SK-N-SH (cell line): ENCODE measurements at regions not wholly inside any gene's neighbourhood (a gene's known extent, or its start where the extent isn't known, plus 50 kb on each side); places are given as distances from the start of the nearest gene placed in this dataset.

Source experiments
- CTCF ChIA-PET: fragments of 300-600, 350-600 bp; formaldehyde crosslinking; extraction: SDS; loops from one replicate; lab custom pipeline; 2021; lab: Yijun Ruan, JAX
- POLR2A ChIA-PET: fragments of 350-600 bp; sonication (Branson Sonifier 250); formaldehyde crosslinking; extraction: SDS; loops from one replicate; lab custom pipeline; 2020; ENCODE audit warnings: antibody characterized with exemption, inconsistent platforms; lab: Yijun Ruan, JAX
- DNase-seq: peaks from one replicate; pipeline ENCODE4 v3.0.0; 2012
- H2AFZ ChIP-seq: fragments of 200-600 bp; sonication (generic); 2 replicates; pipeline ENCODE4 v1.8.1; 2016; ENCODE audit warnings: antibody characterized with exemption, mild to moderate bottlenecking, low read depth
- H3F3A ChIP-seq: fragments of 200-600 bp; sonication (generic); replicated peaks from 2 replicates; pipeline ENCODE3; 2016; ENCODE audit warnings: antibody characterized with exemption, mild to moderate bottlenecking; ENCODE audit not compliant: insufficient read depth
- H3K27ac ChIP-seq, 2 experiments: fragments of 200-500 bp in 1 of 2; fragments of 200-600 bp in 1 of 2; sonication (Bioruptor generic) in 1 of 2; sonication (generic), shearing (Covaris generic) in 1 of 2; 2 replicates each; pipeline versions ENCODE4 v1.5.1 to v1.6.1; 2014 to 2016; ENCODE audit warnings: low read depth in 2 of 2, inconsistent platforms in 1 of 2, low read length in 1 of 2, mild to moderate bottlenecking in 1 of 2, mixed read lengths in 1 of 2
- H3K27me3 ChIP-seq: fragments of 200-600 bp; sonication (generic), shearing (Covaris generic); 2 replicates; pipeline ENCODE4 v1.6.1; 2016; ENCODE audit warnings: mixed run types; ENCODE audit not compliant: insufficient read depth
- H3K36me3 ChIP-seq, 2 experiments: fragments of 200-500 bp in 1 of 2; fragments of 200-600 bp in 1 of 2; sonication (Bioruptor generic) in 1 of 2; sonication (generic) in 1 of 2; replicated peaks in 1 of 2; 2 replicates each; pipeline versions ENCODE3 to v1.5.1; 2014 to 2016; ENCODE audit warnings: low read length in 1 of 2, mild to moderate bottlenecking in 1 of 2; ENCODE audit not compliant: insufficient read depth in 2 of 2, control insufficient read depth in 1 of 2
- H3K4me1 ChIP-seq, 2 experiments: fragments of 200-500 bp in 1 of 2; fragments of 200-600 bp in 1 of 2; sonication (Bioruptor generic) in 1 of 2; sonication (generic), shearing (Covaris generic) in 1 of 2; 2 replicates each; pipeline versions ENCODE4 v1.5.1 to v1.6.1; 2014 to 2016; ENCODE audit warnings: low read depth in 1 of 2, low read length in 1 of 2, mixed run types in 1 of 2; ENCODE audit not compliant: insufficient read depth in 2 of 2, control insufficient read depth in 1 of 2
- H3K4me2 ChIP-seq: fragments of 200-600 bp; sonication (generic), shearing (Covaris generic); 2 replicates; pipeline ENCODE4 v1.6.1; 2017; ENCODE audit warnings: mixed run types
- H3K4me3 ChIP-seq, 2 experiments: fragments of 200-500 bp in 1 of 2; fragments of 200-600 bp in 1 of 2; sonication (Bioruptor generic) in 1 of 2; sonication (generic), shearing (Covaris generic) in 1 of 2; 2 replicates each; pipeline versions ENCODE4 v1.5.1 to v1.8.1; 2014 to 2016; ENCODE audit warnings: low read depth in 2 of 2, inconsistent platforms in 1 of 2, low read length in 1 of 2, mild to moderate bottlenecking in 1 of 2, mixed read lengths in 1 of 2, moderate library complexity in 1 of 2
- H3K79me2 ChIP-seq: fragments of 200-600 bp; sonication (generic); 2 replicates; pipeline ENCODE4 v1.8.1; 2017; ENCODE audit warnings: mild to moderate bottlenecking; ENCODE audit not compliant: insufficient read depth
- H3K9ac ChIP-seq: fragments of 200-600 bp; sonication (generic); 2 replicates; pipeline ENCODE4 v1.6.1; 2017; ENCODE audit warnings: mixed run types
- H3K9me2 ChIP-seq: fragments of 200-600 bp; sonication (generic); 2 replicates; pipeline ENCODE4 v1.6.1; 2017; ENCODE audit warnings: mixed run types
- H3K9me3 ChIP-seq: fragments of 200-600 bp; sonication (generic); 2 replicates; pipeline ENCODE4 v1.6.1; 2017; ENCODE audit warnings: mixed run types, mild to moderate bottlenecking, moderate library complexity
- H4K20me1 ChIP-seq: fragments of 200-600 bp; sonication (generic); 2 replicates; pipeline ENCODE4 v1.6.1; 2017; ENCODE audit warnings: mild to moderate bottlenecking, mixed run types; ENCODE audit not compliant: insufficient read depth
- ELF1 ChIP-seq: IDR thresholded peaks from 2 replicates; pipeline ENCODE4 v1.4.0; 2012
- EZH2phosphoT487 ChIP-seq: fragments of 200-600 bp; sonication (generic); IDR thresholded peaks from 2 replicates; pipeline ENCODE4 v1.6.1; 2017; ENCODE audit warnings: low read depth, mixed run types, mild to moderate bottlenecking, antibody characterized with exemption, moderate library complexity, borderline replicate concordance
- FOXJ3 ChIP-seq: sonication (generic); formaldehyde crosslinking; IDR thresholded peaks from 2 replicates; pipeline ENCODE4 v1.5.1; 2020; ENCODE audit warnings: mild to moderate bottlenecking, missing genetic modification reagents
- GATA2 ChIP-seq: sonication (generic); formaldehyde crosslinking; IDR thresholded peaks from 2 replicates; pipeline ENCODE4 v1.5.0; 2020; ENCODE audit warnings: mild to moderate bottlenecking, missing genetic modification reagents
- JUND ChIP-seq: IDR thresholded peaks from 2 replicates; pipeline ENCODE4 v1.4.0; 2012
- RCOR1 ChIP-seq: fragments of 150-350 bp; IDR thresholded peaks from 2 replicates; pipeline ENCODE4 v1.6.1; 2017; ENCODE audit warnings: antibody characterized with exemption, low read length
- RXRA ChIP-seq: IDR thresholded peaks from 2 replicates; pipeline ENCODE4 v1.4.0; 2012; ENCODE audit warnings: low read depth, mild to moderate bottlenecking, borderline replicate concordance
- SIN3A ChIP-seq: IDR thresholded peaks from 2 replicates; pipeline ENCODE4 v1.6.1; 2012; ENCODE audit warnings: low read depth, mild to moderate bottlenecking, low read length, moderate library complexity, borderline replicate concordance
- SMC3 ChIP-seq: IDR thresholded peaks from 2 replicates; pipeline ENCODE4 v1.6.1; 2012; ENCODE audit warnings: low read depth, low read length, improper control_type of control experiment
- TAF1 ChIP-seq: IDR thresholded peaks from 2 replicates; pipeline ENCODE4 v1.6.1; 2012; ENCODE audit warnings: low read depth, mild to moderate bottlenecking, low read length, moderate library complexity, borderline replicate concordance
- TEAD4 ChIP-seq: IDR thresholded peaks from 2 replicates; pipeline ENCODE4 v1.4.0; 2012; ENCODE audit warnings: mild to moderate bottlenecking, borderline replicate concordance; ENCODE audit not compliant: insufficient read depth
- YY1 ChIP-seq: IDR thresholded peaks from 2 replicates; pipeline ENCODE4 v1.4.0; 2012; ENCODE audit warnings: low read depth, mild to moderate bottlenecking
- TF ChIP-seq, protein P1 (sequence below): IDR thresholded peaks from 2 replicates; pipeline ENCODE4; 2012
- TF ChIP-seq, protein P2 (sequence below): fragments of 150-350 bp; IDR thresholded peaks from 2 replicates; pipeline ENCODE4 v1.6.1; 2016; ENCODE audit warnings: mild to moderate bottlenecking, low read depth, low read length

DNA sequence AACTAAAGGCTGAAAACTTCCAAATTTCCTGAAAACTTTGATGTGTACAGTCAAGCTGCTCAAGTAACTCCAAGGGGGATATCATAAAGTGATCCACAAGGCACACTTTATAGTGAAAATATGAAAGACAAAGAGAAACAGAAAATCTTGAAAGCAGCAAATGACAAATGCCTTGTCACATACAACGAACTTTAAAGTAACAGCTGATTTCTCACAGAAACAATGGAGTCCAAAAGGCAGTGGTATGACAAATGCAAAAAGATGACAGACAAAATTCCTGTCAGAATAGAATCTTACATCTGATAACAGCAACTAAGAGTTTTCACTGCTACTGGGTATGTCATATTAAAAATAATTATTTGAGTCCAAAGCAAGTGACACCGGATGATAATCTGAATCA, 1602.3 kb upstream of the PRR20A start (continued):
- TF ChIP-seq TAF1 (no peak), FOXJ3 (CRISPR knock-in tag) (no peak), RXRA (no peak), RCOR1 (no peak), YY1 (no peak)
- TF ChIP-seq, protein P1, sequence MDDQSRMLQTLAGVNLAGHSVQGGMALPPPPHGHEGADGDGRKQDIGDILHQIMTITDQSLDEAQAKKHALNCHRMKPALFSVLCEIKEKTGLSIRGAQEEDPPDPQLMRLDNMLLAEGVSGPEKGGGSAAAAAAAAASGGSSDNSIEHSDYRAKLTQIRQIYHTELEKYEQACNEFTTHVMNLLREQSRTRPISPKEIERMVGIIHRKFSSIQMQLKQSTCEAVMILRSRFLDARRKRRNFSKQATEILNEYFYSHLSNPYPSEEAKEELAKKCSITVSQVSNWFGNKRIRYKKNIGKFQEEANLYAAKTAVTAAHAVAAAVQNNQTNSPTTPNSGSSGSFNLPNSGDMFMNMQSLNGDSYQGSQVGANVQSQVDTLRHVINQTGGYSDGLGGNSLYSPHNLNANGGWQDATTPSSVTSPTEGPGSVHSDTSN, result no peak

DNA sequence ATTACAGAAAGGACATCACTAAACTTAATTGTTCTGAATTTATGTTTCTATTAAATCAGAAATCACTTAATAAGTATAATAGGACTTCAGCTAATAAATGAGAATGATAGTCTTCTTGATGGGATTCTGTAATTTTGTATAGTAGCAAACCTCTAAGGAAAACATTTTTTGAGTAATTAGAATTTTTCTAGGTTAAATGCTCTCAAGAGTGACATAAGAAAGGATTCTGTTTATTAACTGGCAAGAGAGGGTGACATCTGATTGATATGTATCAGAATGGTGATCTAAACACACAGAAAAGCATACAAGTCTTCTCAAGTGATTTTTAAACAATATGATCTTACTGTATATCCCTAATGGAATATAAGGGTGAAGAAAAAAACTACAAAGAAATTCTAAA, 1597.7 kb upstream of the PRR20A start:
- Histone ChIP-seq H3K36me3 (no peaks in the 10 kb centered on the region), H2AFZ (no peak overlapping the region), H3F3A (no peaks in the 10 kb centered on the region), H3K9me2 (no peaks in the 10 kb centered on the region), H3K4me1 (no peaks in the 10 kb centered on the region), H3K4me2 (no peak overlapping the region), H3K9me3 (no peaks in the 10 kb centered on the region), H4K20me1 (no peaks in the 10 kb centered on the region), H3K27me3 (no peaks in the 10 kb centered on the region), H3K79me2 (no peaks in the 10 kb centered on the region), H3K4me3 (no peak overlapping the region), H3K27ac (no peak overlapping the region), H3K9ac (no peak overlapping the region)
- POLR2A ChIA-PET, result no interaction called here
- TF ChIP-seq FOXJ3 (CRISPR knock-in tag) (no peak), EZH2phosphoT487 (no peak), SMC3 (no peak), YY1 (no peak), JUND (no peak), TEAD4 (no peak), SIN3A (no peak), GATA2 (no peak)
- TF ChIP-seq, protein P1, result no peak
- CTCF ChIA-PET, result no interaction called here
- DNase-seq, result no peak

DNA sequence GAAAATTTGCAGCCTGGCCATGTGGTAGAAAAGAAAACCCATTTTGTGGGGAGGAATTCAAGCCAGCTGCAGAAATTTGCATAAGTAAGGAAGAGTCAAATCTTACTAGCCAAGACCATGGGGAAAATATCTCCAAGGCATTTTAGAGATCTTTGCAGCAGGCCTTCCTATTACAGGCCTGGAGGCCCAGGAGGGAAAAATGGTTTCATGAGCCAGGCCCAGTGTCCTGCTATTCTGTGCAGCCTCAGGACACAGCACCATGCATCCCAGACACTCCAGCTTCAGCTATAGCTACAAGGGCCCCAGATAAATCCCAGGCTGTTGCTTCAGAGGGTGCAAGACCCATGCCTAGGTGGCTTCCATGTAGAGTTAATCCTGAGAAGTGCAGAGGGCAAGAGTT, 1590.1 kb upstream of the PRR20A start:
- Histone ChIP-seq H3K9ac (no peak overlapping the region), H3K27ac (no peak overlapping the region), H3F3A (no peaks in the 10 kb centered on the region), H3K9me3 (no peaks in the 10 kb centered on the region), H3K79me2 (no peaks in the 10 kb centered on the region), H3K9me2 (no peaks in the 10 kb centered on the region), H3K4me2 (no peak overlapping the region), H3K27me3 (no peaks in the 10 kb centered on the region), H3K4me1 (no peaks in the 10 kb centered on the region), H3K36me3 (no peaks in the 10 kb centered on the region), H3K4me3 (no peak overlapping the region), H4K20me1 (no peaks in the 10 kb centered on the region), H2AFZ (no peak overlapping the region)
- no peak for TF ChIP-seq ELF1
- TF ChIP-seq, protein P2, sequence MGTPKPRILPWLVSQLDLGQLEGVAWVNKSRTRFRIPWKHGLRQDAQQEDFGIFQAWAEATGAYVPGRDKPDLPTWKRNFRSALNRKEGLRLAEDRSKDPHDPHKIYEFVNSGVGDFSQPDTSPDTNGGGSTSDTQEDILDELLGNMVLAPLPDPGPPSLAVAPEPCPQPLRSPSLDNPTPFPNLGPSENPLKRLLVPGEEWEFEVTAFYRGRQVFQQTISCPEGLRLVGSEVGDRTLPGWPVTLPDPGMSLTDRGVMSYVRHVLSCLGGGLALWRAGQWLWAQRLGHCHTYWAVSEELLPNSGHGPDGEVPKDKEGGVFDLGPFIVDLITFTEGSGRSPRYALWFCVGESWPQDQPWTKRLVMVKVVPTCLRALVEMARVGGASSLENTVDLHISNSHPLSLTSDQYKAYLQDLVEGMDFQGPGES, result no peak
- TF ChIP-seq TAF1, result no peak
- ChIA-PET POLR2A (no interaction called here), CTCF (no interaction called here)
- no peak for DNase-seq
